H1 (cell line): ENCODE measurements at regions not wholly inside any gene's neighbourhood (a gene's known extent, or its start where the extent isn't known, plus 50 kb on each side); places are given as distances from the start of the nearest gene placed in this dataset.

Experiments used
- CBX8 ChIP-seq: fragments of 300-800, 300-1000 bp; sonication (generic); IDR thresholded peaks from 2 replicates; pipeline ENCODE4 v1.7.1; 2016; ENCODE audit warnings: low read depth, low read length, borderline replicate concordance
- CHD2 ChIP-seq: IDR thresholded peaks from 2 replicates; pipeline ENCODE4 v1.6.1; 2012; ENCODE audit warnings: low read length, improper control_type of control experiment
- CHD7 ChIP-seq: fragments of 300-600 bp; sonication (generic); IDR thresholded peaks from 2 replicates; pipeline ENCODE4 v1.7.1; 2012; ENCODE audit warnings: low read length, moderate library complexity, mild to moderate bottlenecking, inconsistent platforms; ENCODE audit not compliant: insufficient replicate concordance
- EP300 ChIP-seq, 2 experiments: IDR thresholded peaks; 1 replicate in 1 of 2; 2 replicates in 1 of 2; pipeline ENCODE4 v1.6.1; 2011 to 2012; ENCODE audit warnings: low read depth in 2 of 2, low read length in 2 of 2, mild to moderate bottlenecking in 2 of 2, borderline replicate concordance in 1 of 2, inconsistent platforms in 1 of 2, moderate library complexity in 1 of 2
- GTF2F1 ChIP-seq: IDR thresholded peaks from 2 replicates; pipeline ENCODE4 v1.6.1; 2012; ENCODE audit warnings: low read depth, low read length, improper control_type of control experiment, borderline replicate concordance
- HDAC2 ChIP-seq, 2 experiments: fragments of 300-600 bp in 1 of 2; sonication (generic) in 1 of 2; IDR thresholded peaks; 2 replicates each; pipeline ENCODE4 v1.6.1; 2011 to 2012; ENCODE audit warnings: low read depth in 2 of 2, low read length in 2 of 2, mild to moderate bottlenecking in 2 of 2, moderate library complexity in 2 of 2, borderline replicate concordance in 1 of 2, inconsistent platforms in 1 of 2
- JUN ChIP-seq: IDR thresholded peaks from 2 replicates; pipeline ENCODE4 v1.6.1; 2011; ENCODE audit warnings: low read depth, mild to moderate bottlenecking, improper control_type of control experiment, low read length
- KDM4A ChIP-seq: IDR thresholded peaks from one replicate; pipeline ENCODE4 v1.7.1; 2012; ENCODE audit warnings: low read depth, mild to moderate bottlenecking, moderate library complexity, low read length, inconsistent platforms; ENCODE audit not compliant: severe bottlenecking
- MAFK ChIP-seq: IDR thresholded peaks from 2 replicates; pipeline ENCODE4 v1.6.1; 2012; ENCODE audit warnings: low read depth, mild to moderate bottlenecking, improper control_type of control experiment, low read length
- TBP ChIP-seq: IDR thresholded peaks from 2 replicates; pipeline ENCODE4 v1.6.1; 2011; ENCODE audit warnings: low read depth, low read length, improper control_type of control experiment

- TF ChIP-seq CHD7 (no peak), EP300 (IDR thresholded peaks at IDR 0.05; ENCODE audit: borderline replicate concordance in 1 of 2, low read depth in 2 of 2, low read length in 2 of 2) (no peak), CHD2 (no peak), JUN (no peak), KDM4A (no peak), HDAC2 (IDR thresholded peaks at IDR 0.05; ENCODE audit: borderline replicate concordance in 1 of 2, low read depth in 2 of 2, low read length in 2 of 2) (no peak), GTF2F1 (no peak), MAFK (no peak), CBX8 (no peak), TBP (no peak)
These were observed 80.7 kb upstream of the RNF152 start (continued) for GRCh38 chr18:61973273-61974115.
